GM18909 (cell line): ENCODE measurements at regions not wholly inside any gene's neighbourhood (a gene's known extent, or its start where the extent isn't known, plus 50 kb on each side); places are given as distances from the start of the nearest gene placed in this dataset.
"Not testable (repeated sequence)": the region's sequence is repeated elsewhere in the genome, so short reads cannot be mapped to it uniquely, and the experiment has no call there.

Experiments
- ATAC-seq: cut with Tn5 transposase; IDR thresholded peaks from one replicate; pipeline ENCODE4 v1.9.1; 2021; ENCODE audit warnings: mild to moderate bottlenecking; ENCODE audit not compliant: unreplicated experiment, poor library complexity

DNA sequence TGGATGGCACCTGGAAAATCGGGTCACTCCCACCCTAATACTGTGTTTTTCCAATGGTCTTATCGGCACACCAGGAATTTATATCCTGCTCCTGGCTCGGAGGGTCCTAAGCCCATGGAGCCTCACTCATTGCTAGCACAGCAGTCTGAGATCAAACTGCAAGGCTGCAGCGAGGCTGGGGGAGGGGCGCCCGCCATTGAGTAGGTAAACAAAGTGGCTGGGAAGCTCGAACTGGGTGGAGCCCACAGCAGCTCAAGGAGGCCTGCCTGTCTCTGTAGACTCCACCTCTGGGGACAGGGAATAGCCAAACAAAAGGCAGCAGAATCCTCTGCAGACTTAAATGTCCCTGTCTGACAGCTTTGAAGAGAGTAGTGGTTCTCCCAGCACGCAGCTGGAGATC lies 607.0 kb downstream of the LMO7 start:
- not testable (repeated sequence) for ATAC-seq

DNA sequence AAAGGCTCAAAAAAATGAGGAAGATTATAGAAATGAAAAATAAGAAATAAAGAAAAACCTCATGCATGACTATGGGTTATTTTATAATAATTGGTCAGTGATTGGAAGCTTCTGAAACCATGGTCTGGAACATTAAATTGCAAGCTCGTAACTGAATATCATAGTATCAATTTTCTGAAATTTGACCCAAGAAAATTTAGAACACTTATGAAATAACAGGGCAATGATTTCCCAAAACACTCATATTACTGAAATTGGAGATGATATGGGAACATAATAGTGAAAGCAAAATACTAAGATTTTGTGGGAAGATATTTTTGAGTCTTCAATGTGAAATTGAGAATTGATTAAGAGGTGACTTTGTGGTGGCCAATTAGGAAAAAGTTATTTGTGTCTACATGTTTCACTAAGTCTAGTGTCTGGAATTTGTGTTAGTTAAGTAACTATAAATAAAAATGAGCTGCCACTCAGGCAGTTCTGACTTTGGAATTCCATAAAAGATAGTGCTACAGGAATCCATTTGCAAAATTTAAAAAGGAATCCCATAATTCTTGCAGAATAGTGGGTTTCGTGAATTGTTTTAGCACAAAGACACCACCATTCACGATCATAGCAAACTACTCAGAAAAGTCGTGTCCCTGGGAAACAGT lies 603.0 kb downstream of the LMO7 start:
- no peak for ATAC-seq

DNA sequence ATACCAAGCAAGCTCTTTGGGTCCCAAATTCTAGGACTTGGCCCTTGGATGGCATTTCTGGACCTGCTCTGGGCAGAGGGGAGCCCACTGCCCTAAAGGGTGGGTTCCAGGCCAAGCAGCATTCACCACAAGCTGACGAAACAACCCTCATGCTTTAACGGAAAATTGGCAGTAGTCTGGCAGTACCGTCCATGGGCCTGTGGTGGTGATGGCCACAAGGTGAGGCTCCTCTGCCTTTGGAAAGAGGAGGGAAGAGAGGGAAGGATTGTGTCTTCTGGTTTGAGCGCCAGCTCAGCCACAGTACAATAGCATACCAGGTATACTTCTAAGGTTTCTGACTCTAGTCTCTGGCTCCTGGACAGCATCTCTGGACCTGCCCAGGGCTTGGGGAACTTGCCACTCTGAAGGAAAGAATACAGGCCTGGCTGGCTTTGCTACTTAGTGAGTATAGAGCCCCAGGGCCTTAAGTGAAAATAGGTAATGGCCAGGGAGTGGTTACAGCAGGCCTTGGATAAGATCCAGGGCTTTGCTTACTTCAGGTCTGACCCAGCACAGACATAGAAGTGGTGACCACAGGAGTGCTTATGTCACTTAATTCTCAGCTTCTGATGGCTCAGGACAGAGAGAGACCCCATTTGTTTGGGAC lies 595.5 kb downstream of the LMO7 start:
- no peak for ATAC-seq

DNA sequence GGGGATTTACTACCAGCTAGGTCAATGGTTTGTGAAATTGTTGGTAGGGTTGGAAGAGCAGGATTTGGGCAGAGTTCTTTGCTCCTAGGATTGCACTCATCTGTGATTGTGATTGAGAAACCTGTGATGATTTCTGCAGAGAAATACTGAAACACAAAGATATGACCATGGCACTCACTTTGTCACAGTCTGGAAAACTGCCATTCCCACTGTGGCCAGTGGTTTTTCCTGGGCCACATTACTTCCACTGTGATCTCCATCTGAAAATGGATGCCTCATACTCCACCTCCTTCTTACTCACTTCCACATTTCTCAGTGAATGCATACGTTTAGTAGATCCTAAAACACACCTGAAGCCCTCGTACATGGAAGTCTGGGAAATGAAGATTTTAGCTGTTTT lies 593.2 kb downstream of the LMO7 start:
- no peak for ATAC-seq

DNA sequence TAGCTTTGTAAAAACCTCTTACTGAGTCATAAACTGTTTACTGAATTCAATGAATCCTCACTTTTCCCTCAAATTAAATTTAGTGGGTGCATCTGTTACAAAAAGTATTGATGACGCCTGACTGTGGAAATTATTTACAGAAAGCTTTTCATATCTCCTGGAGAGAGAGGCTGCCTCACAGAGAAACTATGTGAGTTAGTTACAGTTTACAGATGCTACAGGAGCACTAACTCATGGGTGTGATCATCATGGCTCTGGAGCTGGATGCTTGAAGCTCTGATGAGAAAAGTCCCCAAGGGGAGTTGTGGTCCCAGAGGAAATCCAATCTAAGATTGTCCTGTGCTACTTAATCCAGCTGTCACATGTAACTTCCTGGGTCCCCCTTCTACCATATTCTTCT lies 590.8 kb downstream of the LMO7 start:
- ATAC-seq = no peak

DNA sequence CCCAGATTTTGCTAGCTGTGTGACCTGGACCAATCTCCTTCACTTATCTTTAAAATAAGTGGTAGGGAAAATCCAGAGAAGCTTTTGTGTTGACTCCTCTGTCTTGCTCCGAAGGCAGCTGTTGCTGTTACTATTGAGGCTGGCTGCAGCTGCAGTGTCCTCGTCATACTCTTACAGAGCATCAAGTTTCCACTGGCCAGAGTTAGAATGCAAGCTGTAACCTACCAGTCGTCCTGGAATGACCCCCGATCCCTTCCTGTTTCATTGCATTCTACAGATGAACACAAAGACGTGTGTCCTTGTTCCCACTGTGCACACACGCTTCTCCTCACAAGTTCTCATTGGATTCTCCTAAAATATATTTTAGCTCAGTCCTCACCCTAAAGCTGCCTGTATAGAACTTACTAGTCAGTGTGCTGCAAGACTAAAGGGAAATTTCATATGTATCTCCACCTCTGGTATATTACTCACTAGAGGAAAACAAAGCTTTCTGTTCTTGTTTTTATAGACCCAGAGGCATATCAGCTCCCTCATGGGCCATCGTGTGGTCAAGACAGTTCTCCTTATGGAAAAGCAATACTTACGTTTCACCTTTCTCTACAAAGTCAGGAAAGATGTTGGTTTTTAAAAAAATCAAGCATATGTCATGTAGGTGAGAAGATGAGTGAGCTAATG lies 589.8 kb downstream of the LMO7 start:
- ATAC-seq = no peak

DNA sequence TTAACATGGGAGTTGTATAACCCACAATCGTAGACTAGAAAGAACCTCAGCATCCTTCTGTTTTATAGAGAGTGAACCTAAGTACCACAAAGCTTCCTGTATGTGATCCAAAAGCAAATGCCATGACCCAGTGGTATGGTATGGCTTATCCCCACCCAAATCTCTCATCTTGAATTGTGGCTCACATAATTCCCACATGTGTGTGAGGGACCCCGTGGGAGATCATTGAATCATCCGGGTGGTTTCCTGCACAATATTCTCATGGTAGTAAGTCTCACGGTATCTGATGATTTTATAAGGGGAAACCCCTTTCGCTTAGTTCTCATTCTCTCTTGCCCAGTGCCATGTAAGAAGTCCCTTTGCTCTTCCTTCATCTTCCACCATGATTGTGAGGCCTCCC lies 587.9 kb downstream of the LMO7 start:
- ATAC-seq = no peak

DNA sequence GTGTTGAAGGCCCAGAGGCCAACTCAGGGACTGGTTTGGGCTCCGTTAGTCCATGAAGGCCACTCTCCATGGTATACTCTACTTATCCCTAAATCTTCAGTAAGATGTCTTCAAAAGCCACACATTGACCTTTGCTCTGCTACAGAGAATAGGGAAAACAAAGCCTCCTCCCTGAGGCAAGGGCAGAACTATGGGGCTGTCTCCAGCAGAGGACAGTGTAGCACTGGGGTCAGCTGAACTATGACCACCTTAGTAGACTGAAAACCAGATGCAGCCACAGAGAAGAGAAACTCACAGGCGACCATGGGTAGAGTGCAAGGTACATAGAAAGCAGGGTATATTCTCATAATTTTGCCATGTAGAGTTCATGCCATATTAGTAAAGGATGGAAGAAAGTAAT lies 587.4 kb downstream of the LMO7 start:
- ATAC-seq = no peak

DNA sequence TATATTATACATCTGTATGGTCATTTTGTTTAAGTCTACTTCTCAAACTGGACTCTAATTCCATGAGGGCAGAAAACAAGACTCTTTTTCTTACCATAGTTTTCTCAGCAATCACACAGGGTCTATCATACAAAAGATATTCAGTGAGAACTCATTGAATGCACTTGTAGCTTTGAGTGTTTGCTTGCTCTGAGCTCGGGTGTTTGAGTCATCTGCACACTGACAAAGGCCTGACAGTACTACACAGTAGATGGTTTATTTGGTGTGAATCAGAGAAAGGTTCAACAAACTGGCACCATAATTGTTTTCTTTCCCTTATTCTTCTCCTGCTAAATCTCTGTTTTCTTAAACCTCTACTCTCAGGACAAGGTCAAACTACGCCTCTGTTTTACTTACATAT lies 586.4 kb downstream of the LMO7 start:
- no peak for ATAC-seq

DNA sequence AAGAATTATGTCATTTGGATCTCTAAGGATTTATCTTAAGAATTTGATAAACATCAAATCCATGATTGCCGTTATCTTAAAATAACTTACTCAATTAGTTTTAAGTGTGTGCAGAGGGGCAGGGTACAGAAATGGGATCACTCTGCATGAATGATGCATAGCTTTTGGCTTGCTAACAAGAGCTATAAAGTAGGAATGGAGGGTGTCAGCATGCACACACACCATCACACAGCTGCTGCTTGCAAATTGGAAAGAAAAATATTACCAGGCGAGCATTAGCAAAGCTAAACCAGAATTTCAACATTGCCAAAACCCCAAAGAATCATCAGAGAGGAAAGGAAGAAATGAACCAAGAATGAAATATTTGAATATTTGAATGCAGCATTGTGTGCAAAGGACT lies 580.6 kb downstream of the LMO7 start:
- no peak for ATAC-seq

DNA sequence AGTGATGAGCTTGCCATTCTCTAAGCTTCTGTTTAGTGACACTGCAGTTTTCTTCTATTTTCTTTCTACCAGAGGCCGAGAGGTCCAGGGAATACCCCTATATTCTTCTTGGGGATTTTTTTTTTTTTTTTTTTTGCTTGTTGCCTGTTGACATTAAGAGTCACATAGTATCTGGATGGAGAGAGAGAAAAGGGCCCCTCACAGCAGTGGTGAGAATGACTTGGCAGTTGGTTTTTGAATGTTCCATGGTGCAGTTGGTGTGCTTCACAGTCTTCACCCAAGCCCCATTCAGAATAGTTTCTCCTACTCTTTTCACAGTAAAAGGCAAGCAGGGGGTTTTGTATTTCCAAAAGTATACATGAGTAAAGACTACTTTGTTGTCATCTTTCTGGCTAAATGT lies 577.9 kb downstream of the LMO7 start:
- ATAC-seq = peak; percentile 2

DNA sequence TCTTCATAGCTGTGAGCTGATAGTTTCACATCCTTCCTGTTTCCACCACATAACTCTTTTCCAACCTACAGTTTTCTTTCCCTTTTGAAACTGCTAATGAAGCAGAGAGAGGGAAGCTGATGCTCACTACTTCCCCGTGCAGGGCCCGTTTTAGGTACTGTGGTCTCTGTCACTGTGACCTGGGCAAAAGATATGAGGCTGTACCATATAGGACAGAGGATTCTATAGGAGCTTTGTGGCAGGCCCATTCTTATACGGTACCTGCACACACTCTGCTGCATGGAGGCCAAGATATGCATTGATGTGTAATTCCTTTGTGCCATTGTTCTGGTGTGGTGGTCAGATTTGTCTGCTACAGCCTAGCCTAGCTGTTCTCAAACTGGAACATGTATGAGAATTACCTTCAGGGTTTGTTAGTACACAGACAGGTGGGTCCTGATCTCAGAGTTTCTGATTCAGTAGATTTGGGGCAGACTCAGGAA lies 577.3 kb downstream of the LMO7 start:
- ATAC-seq = peak; percentile 64

DNA sequence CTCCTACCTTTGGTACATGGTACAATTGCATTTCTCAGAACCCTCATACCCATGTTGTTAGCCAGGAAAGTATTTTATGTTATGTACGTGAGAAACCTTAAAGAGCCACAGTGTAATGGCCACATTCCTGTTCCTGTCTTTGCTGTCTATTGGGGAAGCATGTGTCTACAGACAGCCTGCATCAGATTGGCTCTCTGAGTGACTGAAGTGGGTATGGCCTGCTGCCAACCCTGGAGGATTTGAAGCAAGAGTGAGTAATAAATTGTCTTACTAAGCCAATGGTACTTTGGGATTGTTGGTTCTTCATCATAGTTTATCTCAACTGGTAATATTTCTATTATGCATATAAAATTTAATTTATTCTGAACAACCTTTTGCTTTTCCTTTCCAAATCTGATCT lies 574.1 kb downstream of the LMO7 start:
- no peak for ATAC-seq

DNA sequence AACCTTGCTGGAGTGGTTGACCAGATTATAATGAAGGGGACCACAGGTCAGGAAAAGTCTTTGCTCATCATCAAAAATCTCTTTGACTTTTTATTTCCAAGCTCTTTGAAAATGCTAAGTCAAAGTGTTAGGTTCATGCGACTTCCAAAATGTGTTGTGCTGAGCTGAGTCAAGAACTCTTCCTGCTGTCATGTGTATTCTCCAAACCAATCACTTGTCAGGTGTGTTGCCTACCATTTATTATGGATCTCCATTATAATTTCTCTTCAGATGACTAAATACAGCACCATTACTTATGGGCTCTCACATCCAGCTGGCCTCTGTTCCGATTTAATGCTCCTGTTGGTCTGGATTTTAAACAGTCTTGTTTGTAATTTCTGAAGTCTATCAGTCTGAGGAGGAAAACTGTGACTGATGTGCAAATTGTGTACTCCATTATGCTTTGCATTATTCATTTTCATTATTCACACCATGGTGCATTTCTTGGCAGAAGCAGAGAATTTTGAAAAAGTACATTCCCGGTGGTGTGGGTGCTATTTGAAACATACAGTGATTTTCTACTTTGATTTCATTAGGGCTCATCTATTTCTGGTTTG lies 562.5 kb downstream of the LMO7 start:
- ATAC-seq = no peak

DNA sequence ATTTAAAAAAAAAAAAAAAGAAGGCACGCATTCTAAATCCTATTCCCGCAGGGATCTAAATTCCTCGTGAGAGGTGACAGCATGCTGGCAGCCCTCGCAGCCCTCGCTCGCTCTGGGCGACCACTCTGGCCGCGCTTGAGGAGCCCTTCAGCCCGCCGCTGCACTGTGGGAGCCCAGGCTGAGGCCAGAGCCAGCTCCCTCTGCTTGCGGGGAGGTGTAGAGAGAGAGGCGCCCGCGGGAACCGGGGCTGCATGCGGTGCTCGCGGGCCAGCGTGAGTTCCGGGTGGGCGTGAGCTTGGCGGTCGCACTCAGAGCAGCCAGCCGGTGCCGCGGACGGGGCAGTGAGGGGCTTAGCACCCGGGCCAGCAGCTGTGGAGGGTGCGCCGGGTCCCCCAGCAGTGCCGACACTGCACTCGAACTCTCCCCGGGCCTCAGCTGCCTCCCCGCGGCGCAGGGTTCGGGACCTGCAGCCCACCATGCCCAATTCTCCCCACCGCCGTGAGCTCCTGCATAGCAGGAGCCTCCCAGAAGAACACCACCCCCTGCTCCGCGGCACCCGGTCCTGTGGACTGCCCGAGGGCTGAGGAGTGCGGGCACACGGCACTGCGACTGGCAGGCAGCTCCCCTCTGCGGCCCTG lies 553.9 kb downstream of the LMO7 start:
- no peak for ATAC-seq

DNA sequence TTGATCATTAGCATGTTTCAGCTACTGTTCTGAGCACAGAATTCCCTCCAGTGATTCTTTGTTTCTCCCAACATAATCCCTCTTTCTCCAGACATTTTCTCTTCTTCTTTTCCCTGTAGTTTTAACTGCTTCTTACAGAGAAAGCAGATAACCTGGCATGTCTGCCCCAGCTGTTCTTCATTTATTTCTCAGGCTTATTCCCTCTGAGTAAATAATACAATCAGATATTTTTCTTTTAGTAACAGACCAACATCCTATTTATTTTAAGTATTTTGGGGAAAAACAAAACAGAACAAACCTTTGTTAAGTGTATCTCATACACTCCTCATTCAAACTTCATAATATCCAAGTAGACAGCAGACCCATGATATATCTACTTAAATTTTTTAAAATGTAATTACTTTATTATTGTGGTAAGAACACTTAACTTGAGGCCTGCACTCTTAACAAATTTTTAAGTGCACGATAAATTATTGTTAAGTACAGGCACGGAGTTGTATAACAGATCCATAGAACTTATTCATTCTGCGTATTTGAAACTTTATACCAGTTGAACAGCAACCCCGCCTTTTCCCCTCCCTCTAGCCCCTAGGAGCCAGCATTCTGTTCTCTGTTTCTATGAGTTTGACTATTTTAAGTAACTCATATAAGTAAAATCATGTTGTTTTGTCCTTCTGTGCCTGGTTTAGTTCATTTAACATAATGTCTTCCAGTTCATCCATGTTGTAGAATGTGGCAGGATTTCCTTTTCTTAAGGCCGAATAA lies 540.0 kb downstream of the LMO7 start:
- no peak for ATAC-seq

DNA sequence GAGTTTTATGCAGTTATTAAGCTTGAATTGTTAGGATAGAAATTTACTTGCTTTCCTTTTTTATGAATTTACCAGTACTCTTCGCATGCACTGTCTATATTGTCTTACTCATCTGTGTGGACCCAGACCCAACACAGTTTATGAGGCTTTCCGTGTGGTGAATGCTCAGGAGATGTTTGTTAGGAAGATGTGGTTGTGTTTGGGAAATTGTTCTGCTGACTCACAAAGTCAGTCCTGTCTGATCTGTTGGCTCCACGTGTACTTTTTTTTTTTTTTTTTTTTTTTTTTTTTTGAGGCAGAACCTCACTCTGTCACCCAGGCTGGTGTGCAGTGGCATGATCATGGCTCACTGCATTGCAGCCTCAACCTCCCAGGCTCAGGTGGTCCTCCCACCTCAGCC lies 532.5 kb downstream of the LMO7 start:
- no peak for ATAC-seq

DNA sequence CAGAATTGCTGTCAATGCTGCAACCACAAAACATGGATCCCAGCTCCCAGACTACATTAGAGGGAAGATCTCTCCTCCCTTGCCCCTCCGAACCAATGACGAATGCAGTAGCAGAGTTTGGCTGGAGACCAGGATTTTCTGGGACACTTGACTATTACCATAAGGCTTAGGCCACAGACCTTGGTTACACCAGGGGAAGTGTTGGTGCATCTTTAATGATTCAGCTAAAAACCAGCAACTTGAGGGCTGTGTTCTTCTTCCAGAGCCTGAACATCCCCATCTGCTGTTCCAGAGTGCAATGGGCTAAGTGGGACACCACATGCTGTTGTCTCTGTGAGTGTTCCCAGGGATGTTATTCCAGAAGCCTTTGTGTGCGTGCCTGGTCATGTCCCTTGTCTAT lies 528.2 kb downstream of the LMO7 start:
- ATAC-seq = no peak

DNA sequence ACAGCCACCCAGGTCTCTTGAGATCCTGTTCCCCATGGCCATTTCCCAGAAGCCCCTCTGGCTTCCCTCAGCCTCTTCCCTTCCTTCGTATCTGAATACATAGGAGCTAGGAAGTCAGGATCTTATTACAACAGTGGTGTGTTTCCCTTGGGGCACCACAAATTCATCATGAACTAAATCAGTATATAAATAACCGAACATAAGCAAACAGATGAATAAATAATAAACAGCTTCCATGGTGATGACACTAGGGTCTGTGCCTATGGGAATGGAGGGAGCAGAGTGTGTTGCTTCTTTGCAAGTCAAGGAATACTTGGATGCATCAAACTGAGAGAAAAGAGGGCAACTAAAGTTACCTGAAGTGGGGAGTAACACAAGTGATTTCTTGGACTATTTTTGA lies 527.6 kb downstream of the LMO7 start:
- no peak for ATAC-seq
